Stimulated activated CD8-positive, alpha-beta memory T cell treated with anti-CD3 and anti-CD28 coated beads, Interleukin-7, amount 100 ng/mL, for 4 hours (primary cell): ENCODE measurements at regions not wholly inside any gene's neighbourhood (a gene's known extent, or its start where the extent isn't known, plus 50 kb on each side); places are given as distances from the start of the nearest gene placed in this dataset.

Source experiments
- DNase-seq, 2 donors: peaks; one replicate each; pipeline ENCODE4 v3.0.0-alpha.2; 2020; ENCODE audit warnings: low read depth in 2 of 2

DNA sequence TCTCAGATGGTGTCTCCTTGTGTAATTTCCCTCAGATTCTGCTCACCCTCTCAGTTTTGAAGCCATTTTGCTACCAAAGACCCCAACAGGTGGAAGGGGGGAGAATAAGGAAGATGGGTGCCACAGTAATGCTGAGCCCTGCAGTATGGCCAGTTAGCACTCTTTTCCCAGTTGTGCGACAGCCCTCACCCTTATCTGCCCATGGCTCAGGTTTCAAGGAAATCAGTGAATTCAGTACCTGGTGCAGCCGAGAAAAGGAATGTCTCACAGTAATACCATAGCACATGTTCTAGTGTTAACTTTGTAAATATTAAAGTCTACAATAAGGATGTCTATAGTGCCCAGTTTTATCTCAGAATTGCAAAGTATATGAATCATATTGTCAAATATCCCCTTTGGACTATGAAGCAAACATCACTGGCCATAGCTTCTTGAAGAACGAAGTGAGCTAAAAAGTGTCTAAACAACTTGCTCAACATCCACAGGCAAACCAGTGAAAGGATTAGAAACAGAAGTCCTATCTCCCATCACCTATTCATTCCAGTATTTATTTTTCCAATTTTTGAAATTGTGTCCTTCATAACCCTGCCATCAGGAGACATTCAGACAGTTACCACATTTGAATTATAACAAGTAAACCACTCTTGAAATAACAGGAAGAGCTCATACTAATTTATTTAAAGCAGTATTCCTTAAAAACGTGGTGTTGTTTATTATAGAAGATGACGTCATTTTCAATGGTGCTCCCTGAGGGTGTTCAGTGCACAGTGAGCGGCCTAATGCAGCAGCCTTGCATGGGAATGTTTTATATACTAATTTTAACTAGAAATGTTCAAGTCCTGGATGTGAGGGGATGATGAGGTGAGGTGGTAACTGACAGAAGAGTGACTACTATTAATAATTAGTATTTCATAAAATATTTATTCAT, 366.2 kb downstream of the TFAP2A start:
- no peak for DNase-seq

GRCh38 chr6:10042280-10042679, 372.6 kb downstream of the TFAP2A start:
- DNase-seq = no peak

DNA sequence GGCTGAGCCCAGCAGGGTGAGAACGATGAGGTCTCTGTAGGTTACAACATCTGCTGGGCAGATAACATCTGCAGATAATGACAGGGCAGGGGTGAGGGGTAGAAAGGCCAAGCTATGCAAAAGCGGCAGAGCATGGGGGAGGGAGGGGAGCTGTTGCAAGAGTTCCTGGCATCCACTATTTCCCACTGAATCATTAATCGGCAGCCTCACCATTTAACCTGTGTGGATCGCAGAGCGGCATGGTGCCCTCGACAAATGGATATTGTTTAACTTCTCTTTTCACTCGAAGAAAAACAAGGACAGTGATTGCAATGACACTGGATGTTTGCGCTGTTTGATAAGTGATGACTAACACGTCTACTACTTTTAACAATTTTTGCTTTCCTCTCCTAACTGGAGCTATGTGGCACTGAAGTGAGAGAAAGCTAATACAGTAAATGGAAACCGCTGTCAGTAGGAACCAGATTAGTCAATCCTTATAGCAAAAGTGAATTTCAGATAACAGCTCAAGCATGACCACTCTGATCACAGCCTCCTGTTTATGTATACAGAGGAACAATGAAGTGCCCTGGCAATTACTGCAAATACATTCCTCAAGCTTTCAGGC, 381.5 kb downstream of the TFAP2A start:
- DNase-seq = no peak

DNA sequence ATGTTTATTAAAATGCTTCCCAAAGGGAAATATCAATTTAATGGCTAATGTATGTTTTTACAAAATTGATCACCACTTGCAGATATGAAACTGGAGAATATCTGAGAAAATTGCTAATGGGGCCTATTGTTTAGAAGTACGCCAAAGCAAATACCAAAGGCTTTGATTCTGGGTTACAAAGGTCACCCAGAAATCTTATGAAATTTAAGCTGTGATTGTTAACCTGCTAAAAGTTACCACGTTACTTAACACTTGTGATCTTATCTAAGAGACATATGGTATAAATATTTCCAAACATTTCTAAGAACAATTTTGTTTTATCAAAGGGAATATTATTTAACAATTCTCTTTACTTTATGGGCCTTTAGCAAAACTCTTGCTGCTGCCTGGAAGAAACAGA, 383.3 kb downstream of the TFAP2A start:
- DNase-seq = no peak

GRCh38 chr6:10030942-10031537, 383.8 kb downstream of the TFAP2A start:
- no peak for DNase-seq

DNA sequence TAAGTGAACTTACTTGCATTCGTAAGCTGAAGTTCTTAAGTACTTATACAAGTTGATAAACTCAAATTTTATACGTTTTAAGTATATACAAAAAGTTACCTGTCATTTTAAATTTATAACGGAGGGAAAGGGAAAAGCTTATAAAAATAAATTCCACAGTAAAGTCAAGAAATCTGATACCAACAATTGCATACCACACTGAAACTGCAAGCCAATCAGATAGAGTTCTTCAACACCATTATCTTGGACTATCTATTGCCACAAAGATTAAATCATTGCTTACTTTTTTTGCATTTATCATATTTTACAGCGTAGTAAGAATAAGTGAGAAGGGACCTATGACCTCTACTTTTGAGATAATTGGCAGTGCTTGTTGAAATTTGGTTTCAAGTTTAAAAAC, 386.7 kb downstream of the TFAP2A start:
- DNase-seq = no peak

DNA sequence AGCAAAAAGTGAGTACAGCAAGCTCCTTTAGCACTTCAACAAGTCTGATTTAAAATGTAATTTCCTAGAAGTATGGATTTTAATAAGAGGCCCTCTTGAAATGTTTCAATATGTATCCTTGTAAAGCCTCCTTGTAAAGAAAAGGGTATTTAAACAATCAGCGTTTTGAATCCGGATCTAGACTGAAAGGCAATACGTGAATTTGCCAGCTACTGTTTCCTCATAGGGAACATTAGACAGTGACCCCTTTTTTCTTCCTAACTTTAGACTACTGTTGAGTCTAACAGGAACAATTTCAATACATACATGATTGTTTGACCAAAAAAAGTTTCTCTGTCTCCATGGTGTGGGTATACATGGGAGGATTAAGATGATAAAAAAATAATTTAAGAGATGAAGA, 395.0 kb downstream of the TFAP2A start:
- DNase-seq = no peak

DNA sequence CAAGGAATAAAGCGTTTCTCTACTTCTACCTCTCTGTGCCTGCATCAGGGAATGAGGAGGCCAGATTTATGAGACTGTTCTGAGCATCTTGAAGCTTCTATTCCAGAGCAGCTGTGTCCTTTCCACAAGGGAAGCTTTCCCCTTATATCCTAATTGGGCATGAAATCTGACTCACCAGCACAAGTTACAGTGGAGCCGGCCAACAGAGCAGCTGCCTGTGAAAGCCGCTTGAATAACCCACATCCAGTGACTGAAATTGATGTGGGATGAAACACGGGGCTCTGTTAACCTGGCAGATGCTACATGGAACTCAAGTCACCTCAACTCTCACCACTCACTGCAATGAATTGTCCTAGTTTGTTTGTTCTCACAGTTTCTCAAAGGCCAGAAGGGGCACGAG, 400.3 kb downstream of the TFAP2A start:
- no peak for DNase-seq

GRCh38 chr6:10000551-10000950, 414.3 kb downstream of the TFAP2A start:
- no peak for DNase-seq

- DNase-seq = no peak
Observed at GRCh38 chr6:9999796-10000195, 415.1 kb downstream of the TFAP2A start.

DNA sequence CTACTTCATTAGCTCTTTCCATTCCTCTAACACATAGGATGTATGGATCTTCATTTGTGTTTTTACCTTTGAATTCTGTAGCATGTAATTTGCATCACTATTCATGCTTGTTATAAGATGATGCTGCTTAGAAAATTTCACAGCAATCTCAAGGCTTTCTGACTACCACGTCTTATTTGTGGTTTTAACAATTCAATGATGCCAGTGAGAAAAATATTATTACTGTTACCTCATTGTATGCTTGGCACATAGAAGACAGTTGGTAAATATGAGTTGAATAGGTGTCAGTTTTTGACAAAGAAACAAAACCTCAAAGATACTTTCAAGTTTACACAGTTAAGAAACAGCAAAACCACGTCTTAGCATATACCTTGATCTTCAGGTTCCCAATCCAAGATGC, 428.6 kb downstream of the TFAP2A start:
- DNase-seq = no peak

- DNase-seq = no peak
Observed at GRCh38 chr6:9985481-9985880, 429.4 kb downstream of the TFAP2A start.

DNA sequence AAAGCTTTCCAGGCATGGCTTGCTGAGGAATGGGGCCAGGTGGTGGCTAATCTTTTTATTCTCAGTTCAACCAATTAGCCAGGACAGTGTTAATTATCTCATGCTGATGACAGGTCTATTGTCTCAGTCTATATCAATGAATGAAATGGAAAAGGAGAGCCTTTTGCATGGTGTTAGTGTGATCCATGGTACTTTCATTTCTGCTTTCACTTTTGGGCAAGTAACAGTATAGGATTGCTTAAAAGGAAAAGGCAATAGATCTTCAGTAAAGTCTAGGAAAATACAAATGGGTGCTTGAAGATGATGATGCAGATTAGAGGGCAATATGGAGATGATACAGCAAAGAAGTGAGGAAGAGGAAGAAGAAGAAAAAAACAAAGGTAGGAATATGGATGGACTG, 430.3 kb downstream of the TFAP2A start:
- DNase-seq = no peak

GRCh38 chr6:9983168-9983567, 431.7 kb downstream of the TFAP2A start:
- no peak for DNase-seq

GRCh38 chr6:9982215-9982614, 432.7 kb downstream of the TFAP2A start:
- DNase-seq = no peak

DNA sequence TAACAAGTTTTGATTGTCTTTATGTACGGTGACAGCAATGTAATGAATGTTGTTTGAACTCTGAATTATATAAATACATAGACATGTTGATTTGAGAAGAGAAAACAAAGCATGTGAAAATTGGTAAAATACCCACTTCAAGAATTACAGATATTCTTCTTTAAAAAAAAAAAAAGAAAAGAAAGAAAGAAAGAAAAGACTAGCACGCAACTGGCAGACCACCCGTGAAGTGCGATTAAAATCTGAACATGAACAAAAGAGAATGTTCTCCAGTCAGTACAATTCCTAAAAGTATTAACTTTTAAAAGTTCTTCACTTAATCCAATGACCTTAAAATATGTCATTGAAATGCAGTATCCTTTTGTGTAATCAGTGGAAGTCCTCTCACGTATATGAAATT, 434.9 kb downstream of the TFAP2A start:
- no peak for DNase-seq

GRCh38 chr6:9978480-9978879, 436.4 kb downstream of the TFAP2A start:
- no peak for DNase-seq

DNA sequence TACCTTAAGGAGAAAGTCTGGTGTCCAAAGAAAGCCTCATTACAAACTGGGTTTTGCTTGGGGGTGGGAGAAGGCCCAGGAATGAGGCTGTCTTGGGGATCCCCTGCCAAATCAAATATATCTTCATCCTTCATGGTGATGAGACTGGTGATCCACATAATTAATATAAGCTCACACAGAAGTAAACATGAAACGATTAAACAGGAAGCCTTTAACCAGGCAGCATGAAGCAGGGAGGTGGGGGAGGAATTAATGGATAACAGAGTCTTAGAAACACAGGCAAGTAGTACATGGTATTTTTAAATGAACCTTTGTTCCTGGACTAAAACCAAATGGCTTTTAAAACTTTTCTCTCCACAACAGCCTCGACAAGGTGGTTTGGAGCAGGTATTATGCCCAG, 437.5 kb downstream of the TFAP2A start:
- DNase-seq = no peak

DNA sequence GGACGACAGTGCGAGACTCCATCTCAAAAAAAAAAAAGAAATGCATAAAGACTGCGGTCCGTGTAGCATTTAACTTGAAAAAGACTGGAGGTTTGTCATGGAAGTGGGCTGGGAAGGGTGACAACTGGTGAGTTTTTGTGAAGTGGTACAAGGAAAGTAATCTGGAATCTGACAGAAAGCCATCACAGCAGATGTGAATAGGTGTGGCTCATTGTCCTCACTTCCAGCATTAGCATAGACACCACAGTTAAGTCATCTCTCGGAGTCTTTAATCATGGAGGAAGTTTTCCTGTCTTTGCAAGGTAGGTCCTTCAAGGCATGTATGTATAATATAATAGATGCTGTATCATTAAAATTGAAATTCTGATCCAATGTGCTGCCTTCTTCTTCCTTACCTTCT, 453.2 kb downstream of the TFAP2A start:
- DNase-seq = no peak

DNA sequence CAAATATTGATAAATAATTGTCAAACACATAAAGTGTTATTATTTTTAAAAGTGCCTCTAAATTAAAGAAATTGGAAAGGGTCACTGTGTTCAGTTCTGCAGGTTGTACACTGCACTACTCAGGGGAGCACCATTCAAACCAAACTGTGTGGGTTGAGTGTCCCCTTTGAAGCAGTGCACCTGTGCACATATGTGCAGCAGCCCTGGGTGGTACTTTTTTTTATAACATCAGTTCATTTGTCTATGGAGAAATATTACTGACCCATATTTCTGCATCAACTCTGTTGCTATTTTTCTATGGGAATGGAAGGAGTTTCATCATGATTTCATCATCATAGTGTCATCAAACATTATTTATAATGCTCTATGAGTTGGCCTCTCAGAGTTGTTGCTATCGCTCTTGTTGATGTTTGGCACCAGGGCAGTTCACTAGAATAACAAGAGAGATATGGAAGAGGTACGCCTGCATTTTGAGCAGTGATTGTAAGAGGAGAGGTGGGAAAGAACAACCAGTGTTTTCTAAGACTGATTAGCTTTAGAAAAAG, 457.6 kb downstream of the TFAP2A start:
- no peak for DNase-seq

- no peak for DNase-seq
Observed at GRCh38 chr6:9948678-9949077, 466.2 kb downstream of the TFAP2A start.

- no peak for DNase-seq
Observed at GRCh38 chr6:9943986-9944385, 470.9 kb downstream of the TFAP2A start.

DNA sequence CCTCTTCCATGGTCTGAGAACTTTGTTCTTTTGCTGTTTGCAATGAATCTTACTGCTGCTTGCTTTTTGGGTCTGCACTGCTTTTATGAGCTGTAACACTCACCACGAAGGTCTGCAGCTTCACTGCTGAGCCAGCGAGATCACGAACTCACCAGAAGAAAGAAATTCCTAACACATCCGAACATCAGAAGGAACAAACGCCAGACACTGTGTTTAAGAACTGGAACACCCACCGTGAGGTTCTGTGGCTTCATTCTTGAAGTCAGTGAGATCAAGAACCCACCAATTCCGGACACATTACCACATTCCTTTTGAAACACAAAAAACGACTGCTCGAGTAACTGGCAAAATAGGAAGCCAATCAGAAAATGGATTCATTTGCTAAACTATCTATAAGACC, 471.8 kb downstream of the TFAP2A start:
- no peak for DNase-seq
